ENCODE measurements at regions not wholly inside any gene's neighbourhood (a gene's known extent, or its start where the extent isn't known, plus 50 kb on each side); places are given as distances from the start of the nearest gene placed in this dataset.
"Not testable (repeated sequence)": the region's sequence is repeated elsewhere in the genome, so short reads cannot be mapped to it uniquely, and the experiment has no call there.

GRCh38 chr2:33696234-33696633 is 97.1 kb upstream of the FAM98A start:
- TF ChIP-seq CTCF (IDR thresholded peaks at IDR 0.05; ENCODE audit: insufficient read depth, low read depth, low read length, missing control alignments): no peak
- H3K4me3 ChIP-seq (ENCODE audit: low read depth, low read length): no peak overlapping the region

GRCh38 chr2:33694904-33695303 is 95.8 kb upstream of the FAM98A start:
- DNase-seq (ENCODE audit: low read depth): no peak
- H3K4me3 ChIP-seq (ENCODE audit: low read depth, low read length): no peak overlapping the region
- TF ChIP-seq CTCF (IDR thresholded peaks at IDR 0.05; ENCODE audit: insufficient read depth, low read depth, low read length, missing control alignments): no peak

More at GRCh38 chr2:33696234-33696633, 97.1 kb upstream of the FAM98A start:
- DNase-seq (ENCODE audit: low read depth): no peak

- not testable (repeated sequence) for H3K4me3 ChIP-seq (ENCODE audit: low read depth, low read length); DNase-seq (ENCODE audit: low read depth)
Observed at GRCh38 chr2:33690686-33691085, 91.6 kb upstream of the FAM98A start.

GRCh38 chr2:33681364-33681757 is 82.3 kb upstream of the FAM98A start:
- no peak for DNase-seq (ENCODE audit: low read depth)
- TF ChIP-seq CTCF (IDR thresholded peaks at IDR 0.05; ENCODE audit: insufficient read depth, low read depth, low read length, missing control alignments): no peak
- H3K4me3 ChIP-seq (ENCODE audit: low read depth, low read length): no peak overlapping the region

GRCh38 chr2:33680644-33681363 is 81.7 kb upstream of the FAM98A start:
- TF ChIP-seq CTCF (IDR thresholded peaks at IDR 0.05; ENCODE audit: insufficient read depth, low read depth, low read length, missing control alignments): no peak
- no peak for DNase-seq (ENCODE audit: low read depth)
- H3K4me3 ChIP-seq (ENCODE audit: low read depth, low read length): no peak overlapping the region

- no peak for DNase-seq (ENCODE audit: low read depth)
- TF ChIP-seq CTCF (IDR thresholded peaks at IDR 0.05; ENCODE audit: insufficient read depth, low read depth, low read length, missing control alignments): no peak
- H3K4me3 ChIP-seq (ENCODE audit: low read depth, low read length): no peak overlapping the region
Observed at GRCh38 chr2:33678436-33678835, 79.3 kb upstream of the FAM98A start.

- TF ChIP-seq CTCF (IDR thresholded peaks at IDR 0.05; ENCODE audit: insufficient read depth, low read depth, low read length, missing control alignments): peak; percentile 28
- DNase-seq (ENCODE audit: low read depth): peak; percentile 12
- H3K4me3 ChIP-seq (ENCODE audit: low read depth, low read length): no peak overlapping the region
Observed at GRCh38 chr2:33673937-33674336, 74.8 kb upstream of the FAM98A start.

All from GM12865 (cell line).